ENCODE measurements at regions not wholly inside any gene's neighbourhood (a gene's known extent, or its start where the extent isn't known, plus 50 kb on each side); places are given as distances from the start of the nearest gene placed in this dataset.

GRCh38 chr4:32400870-32401269 lies 1680.7 kb downstream of the PCDH7 start:
- no peak for DNase-seq (ENCODE audit: extremely low read depth, low read depth)
- no peak for TF ChIP-seq CTCF (IDR thresholded peaks at IDR 0.05; ENCODE audit: low read depth, low read length)

GRCh38 chr4:32417113-32417704 lies 1697.0 kb downstream of the PCDH7 start:
- TF ChIP-seq CTCF (IDR thresholded peaks at IDR 0.05; ENCODE audit: low read depth, low read length) = no peak; the same call in 1 of the 2 replicates
- DNase-seq (ENCODE audit: extremely low read depth, low read depth) = no peak

- no peak for DNase-seq (ENCODE audit: extremely low read depth, low read depth)
- TF ChIP-seq CTCF (IDR thresholded peaks at IDR 0.05; ENCODE audit: low read depth, low read length) = no peak
Measured at GRCh38 chr4:32423267-32423666, 1703.1 kb downstream of the PCDH7 start.

- no peak for DNase-seq (ENCODE audit: extremely low read depth, low read depth)
- no peak for TF ChIP-seq CTCF (IDR thresholded peaks at IDR 0.05; ENCODE audit: low read depth, low read length)
Measured at GRCh38 chr4:32425243-32425642, 1705.1 kb downstream of the PCDH7 start.

GRCh38 chr4:32427566-32427965 lies 1707.4 kb downstream of the PCDH7 start:
- no peak for DNase-seq (ENCODE audit: extremely low read depth, low read depth)
- TF ChIP-seq CTCF (IDR thresholded peaks at IDR 0.05; ENCODE audit: low read depth, low read length) = no peak

- DNase-seq (ENCODE audit: extremely low read depth, low read depth) = no peak
- no peak for TF ChIP-seq CTCF (IDR thresholded peaks at IDR 0.05; ENCODE audit: low read depth, low read length)
Measured at GRCh38 chr4:32429151-32429550, 1709.0 kb downstream of the PCDH7 start.

- no peak for DNase-seq (ENCODE audit: extremely low read depth, low read depth)
- no peak for TF ChIP-seq CTCF (IDR thresholded peaks at IDR 0.05; ENCODE audit: low read depth, low read length)
Measured at GRCh38 chr4:32435308-32435707, 1715.1 kb downstream of the PCDH7 start.
